IMR-90 (cell line): ENCODE measurements at regions not wholly inside any gene's neighbourhood (a gene's known extent, or its start where the extent isn't known, plus 50 kb on each side); places are given as distances from the start of the nearest gene placed in this dataset.

Experiments
- ATAC-seq: fragments of 200-7000 bp; cut with Tn5 transposase; 2 replicates; pipeline ENCODE4 v1.9.1; 2020; ENCODE audit warnings: low read depth, mild to moderate bottlenecking, moderate library complexity
- BruUV-seq: library from RNA; stranded (reverse); fragments of 400-500 nt; replicated peaks from 2 replicates; lab custom pipeline; 2021; lab: Mats Ljungman, UMichigan
- CTCF ChIA-PET: fragments of 300-600 bp; formaldehyde crosslinking; extraction: SDS; loops from one replicate; lab custom pipeline; 2021; ENCODE audit warnings: antibody characterized with exemption; lab: Yijun Ruan, JAX
- POLR2A ChIA-PET: fragments of 300-600 bp; sonication (Branson Sonifier 250); formaldehyde crosslinking; loops from one replicate; lab custom pipeline; 2022; ENCODE audit warnings: antibody characterized with exemption; ENCODE audit not compliant: unreplicated experiment; lab: Charles Lee
- DNase-seq: peaks from one replicate; pipeline ENCODE4 v3.0.0; 2013
- H2AFZ ChIP-seq: replicated peaks from 2 replicates; pipeline ENCODE3; 2013; ENCODE audit warnings: low read length, mild to moderate bottlenecking; ENCODE audit not compliant: poor library complexity
- H2AK5ac ChIP-seq: 2 replicates; pipeline ENCODE4 v1.6.1; 2013; ENCODE audit warnings: low read depth, low read length, inconsistent platforms
- H2AK9ac ChIP-seq: replicated peaks from 2 replicates; pipeline ENCODE3; 2013; ENCODE audit warnings: mild to moderate bottlenecking, low read depth, low read length, moderate library complexity; ENCODE audit not compliant: poor library complexity
- H2BK120ac ChIP-seq: 2 replicates; pipeline ENCODE4 v1.6.1; 2013; ENCODE audit warnings: low read depth, low read length, inconsistent platforms
- H2BK15ac ChIP-seq: 3 replicates; pipeline ENCODE4 v1.6.1; 2013; ENCODE audit warnings: low read depth, low read length, inconsistent platforms
- H2BK20ac ChIP-seq: 2 replicates; pipeline ENCODE4 v1.6.1; 2013; ENCODE audit warnings: low read depth, mild to moderate bottlenecking, inconsistent platforms, low read length, moderate library complexity
- H2BK5ac ChIP-seq: 2 replicates; pipeline ENCODE4 v1.6.1; 2013; ENCODE audit warnings: mild to moderate bottlenecking, low read depth, low read length, inconsistent platforms; ENCODE audit not compliant: poor library complexity, severe bottlenecking
- H3K14ac ChIP-seq: replicated peaks from 2 replicates; pipeline ENCODE4 v1.6.1; 2013; ENCODE audit warnings: low read depth, low read length, inconsistent platforms
- H3K18ac ChIP-seq: 2 replicates; pipeline ENCODE4 v1.6.1; 2013; ENCODE audit warnings: low read depth, low read length, control low read depth
- H3K23ac ChIP-seq: 2 replicates; pipeline ENCODE4 v1.6.1; 2013; ENCODE audit warnings: low read depth, low read length, inconsistent platforms
- H3K27ac ChIP-seq: 2 replicates; pipeline ENCODE4 v1.5.1; 2013; ENCODE audit warnings: mild to moderate bottlenecking, control low read depth, low read length; ENCODE audit not compliant: insufficient read depth
- H3K27me3 ChIP-seq: 2 replicates; pipeline ENCODE4 v1.6.1; 2013; ENCODE audit warnings: low read length; ENCODE audit not compliant: control insufficient read depth, insufficient read depth
- H3K36me3 ChIP-seq: 2 replicates; pipeline ENCODE4 v1.6.1; 2013; ENCODE audit warnings: low read length, mixed read lengths; ENCODE audit not compliant: control insufficient read depth, insufficient read depth
- H3K4ac ChIP-seq: 2 replicates; pipeline ENCODE4 v1.6.1; 2013; ENCODE audit warnings: low read depth, low read length, inconsistent platforms
- H3K4me1 ChIP-seq: 2 replicates; pipeline ENCODE4 v1.6.1; 2013; ENCODE audit warnings: low read length, mixed read lengths; ENCODE audit not compliant: control insufficient read depth, insufficient read depth
- H3K4me2 ChIP-seq: 2 replicates; pipeline ENCODE4 v1.6.1; 2013; ENCODE audit warnings: low read depth, mild to moderate bottlenecking, control low read depth, low read length, moderate library complexity
- H3K4me3 ChIP-seq: 2 replicates; pipeline ENCODE4 v1.5.1; 2013; ENCODE audit warnings: low read depth, mild to moderate bottlenecking, control low read depth, low read length, moderate library complexity; ENCODE audit not compliant: insufficient read depth
- H3K56ac ChIP-seq: 2 replicates; pipeline ENCODE4 v1.6.1; 2013; ENCODE audit warnings: low read length, inconsistent platforms; ENCODE audit not compliant: insufficient read depth; ENCODE audit errors: extremely low read depth
- H3K79me1 ChIP-seq, 2 experiments: 2 replicates each; pipeline ENCODE4 v1.6.1; 2013; ENCODE audit warnings: low read length in 2 of 2, inconsistent platforms in 1 of 2, low read depth in 1 of 2
- H3K9ac ChIP-seq: 2 replicates; pipeline ENCODE4 v1.6.1; 2013; ENCODE audit warnings: low read depth, low read length, control low read depth
- H3K9me1 ChIP-seq: 2 replicates; pipeline ENCODE4 v1.6.1; 2013; ENCODE audit warnings: low read length, inconsistent platforms; ENCODE audit not compliant: insufficient read depth
- H3K9me3 ChIP-seq: 2 replicates; pipeline ENCODE4 v1.6.1; 2013; ENCODE audit warnings: low read length; ENCODE audit not compliant: control insufficient read depth, insufficient read depth
- H4K20me1 ChIP-seq: 2 replicates; pipeline ENCODE4 v1.6.1; 2013; ENCODE audit warnings: low read length, inconsistent platforms; ENCODE audit not compliant: insufficient read depth
- H4K5ac ChIP-seq: 2 replicates; pipeline ENCODE4 v1.6.1; 2013; ENCODE audit warnings: mild to moderate bottlenecking, low read depth, low read length, control low read depth
- H4K8ac ChIP-seq, 2 experiments: 2 replicates each; pipeline ENCODE4 v1.6.1; 2013; ENCODE audit warnings: low read depth in 2 of 2, low read length in 2 of 2, control low read depth in 1 of 2, inconsistent platforms in 1 of 2
- H4K91ac ChIP-seq: 2 replicates; pipeline ENCODE4 v1.6.1; 2013; ENCODE audit warnings: low read depth, low read length, inconsistent platforms; ENCODE audit not compliant: insufficient read depth
- MAFK ChIP-seq: IDR thresholded peaks from 2 replicates; pipeline ENCODE4 v1.6.1; 2012; ENCODE audit warnings: low read depth, low read length, improper control_type of control experiment
- RAD21 ChIP-seq: IDR thresholded peaks from 2 replicates; pipeline ENCODE4 v1.6.1; 2012; ENCODE audit warnings: low read length, improper control_type of control experiment
- WGBS, 2 experiments: methylation state at CpG; one replicate each; pipeline versions ENCODE4 v1.1.5 to v1.1.7; 2013; ENCODE audit warnings: missing lambda C conversion rate in 2 of 2; ENCODE audit not compliant: insufficient read length in 1 of 2; ENCODE audit errors: extremely low coverage in 2 of 2; 5-methylcytosine and 5-hydroxymethylcytosine counted together
- dilution Hi-C: fragments of 300-500 bp; cut with HindIII; formaldehyde crosslinking; loops from one replicate; pipeline ENCODE4 v1.14.3; 2018; ENCODE audit warnings: low sequenced_read_pairs; ENCODE audit not compliant: unreplicated experiment
- in situ Hi-C: fragments of 300-500 bp; cut with MboI; formaldehyde crosslinking; loops from 3 replicates; pipeline ENCODE4 v1.14.3; 2019; ENCODE audit warnings: low sequenced_read_pairs, inconsistent platforms, mixed read lengths
- intact Hi-C: fragments of 100-400 bp; cut with micrococcal nuclease; formaldehyde crosslinking; loops from 2 replicates; pipeline ENCODE4 v1.10.0; 2022

GRCh38 chr7:85521108-85521694 is 334.3 kb upstream of the SEMA3D start:
- Histone ChIP-seq H3K4me1 (peaks cover 8% of the 10 kb centered on the region), H4K20me1 (no peaks in the 10 kb centered on the region), H2BK5ac (no peak overlapping the region), H2BK20ac (peak overlapping the region; percentile 69; the same call in 1 of the 2 replicates), H3K14ac (peak overlapping the region; percentile 46; the same call in 1 of the 2 replicates), H3K56ac (no peak overlapping the region), H3K36me3 (no peaks in the 10 kb centered on the region), H3K23ac (no peak overlapping the region; the same call in 1 of the 2 replicates), H3K9ac (no peak overlapping the region), H4K8ac (peak overlapping the region in 1 of 2 experiments; percentile 49; a peak in 1 of 4 replicates), H3K27ac (peak overlapping the region; percentile 69; the same call in 1 of the 2 replicates), H2BK120ac (peak overlapping the region; percentile 65; the same call in 1 of the 2 replicates), H3K27me3 (no peaks in the 10 kb centered on the region), H3K4ac (0 out of 2 replicates have a peak overlapping the region, but pooled peaks have one; percentile 31), H2AK9ac (no peak overlapping the region), H3K4me2 (peak overlapping the region; percentile 16), H2AK5ac (no peak overlapping the region; the same call in 1 of the 2 replicates), H3K9me1 (peaks cover 3% of the 10 kb centered on the region; the same call in 1 of the 2 replicates), H4K91ac (no peak overlapping the region), H3K4me3 (no peak overlapping the region), H4K5ac (no peak overlapping the region), H2BK15ac (0 out of 3 replicates have a peak overlapping the region, but pooled peaks have one; percentile 55), H2AFZ (no peak overlapping the region), H3K18ac (peak overlapping the region; percentile 10), H3K79me1 (no peaks in the 10 kb centered on the region), H3K9me3 (no peaks in the 10 kb centered on the region)
- no CpG with 5 or more reads among the region's 3 CpGs for WGBS, 2 experiments
- in situ Hi-C loops (no loop called here), dilution Hi-C loops (no loop called here), intact Hi-C loops (no loop called here)
- DNase-seq (peak; percentile 78), ATAC-seq (peak; percentile 81)
- ChIA-PET POLR2A (no interaction called here), CTCF (interaction anchor here (0.6 kb wide), 1 partner anchor 307 kb away, joined by 9 read pairs; no protein-coding TSS in a partner anchor)
- BruUV-seq, result no TSS peak
- TF ChIP-seq MAFK (peak; percentile 100), RAD21 (no peak)
